NB4 (cell line): ENCODE measurements at regions not wholly inside any gene's neighbourhood (a gene's known extent, or its start where the extent isn't known, plus 50 kb on each side); places are given as distances from the start of the nearest gene placed in this dataset.

ENCODE experiments used
- DNase-seq: peaks from one replicate; pipeline ENCODE4 v3.0.0; 2010; ENCODE audit warnings: low read depth
- H3K4me3 ChIP-seq: one replicate; pipeline ENCODE4 v1.5.1; 2011; ENCODE audit warnings: mild to moderate bottlenecking, low read depth, low read length, moderate library complexity
- MYC ChIP-seq: IDR thresholded peaks from 2 replicates; pipeline ENCODE4 v1.6.1; 2011; ENCODE audit warnings: low read depth, low read length
- POLR2A ChIP-seq: IDR thresholded peaks from 2 replicates; pipeline ENCODE4 v1.6.1; 2011; ENCODE audit warnings: mild to moderate bottlenecking; ENCODE audit not compliant: insufficient read length; ENCODE audit errors: extremely low read depth
- TF ChIP-seq, protein P1 (sequence below): IDR thresholded peaks from 2 replicates; pipeline ENCODE4 v1.6.1; 2011; ENCODE audit warnings: low read depth, low read length
- TF ChIP-seq, protein P2 (sequence below): IDR thresholded peaks from one replicate; pipeline ENCODE4 v1.5.1; 2012; ENCODE audit warnings: low read depth, low read length

- H3K4me3 ChIP-seq, result no peak overlapping the region
- DNase-seq, result no peak
- TF ChIP-seq POLR2A, result no peak
- TF ChIP-seq, protein P1, sequence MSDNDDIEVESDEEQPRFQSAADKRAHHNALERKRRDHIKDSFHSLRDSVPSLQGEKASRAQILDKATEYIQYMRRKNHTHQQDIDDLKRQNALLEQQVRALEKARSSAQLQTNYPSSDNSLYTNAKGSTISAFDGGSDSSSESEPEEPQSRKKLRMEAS, result no peak
- no peak for TF ChIP-seq MYC
- TF ChIP-seq, protein P2, sequence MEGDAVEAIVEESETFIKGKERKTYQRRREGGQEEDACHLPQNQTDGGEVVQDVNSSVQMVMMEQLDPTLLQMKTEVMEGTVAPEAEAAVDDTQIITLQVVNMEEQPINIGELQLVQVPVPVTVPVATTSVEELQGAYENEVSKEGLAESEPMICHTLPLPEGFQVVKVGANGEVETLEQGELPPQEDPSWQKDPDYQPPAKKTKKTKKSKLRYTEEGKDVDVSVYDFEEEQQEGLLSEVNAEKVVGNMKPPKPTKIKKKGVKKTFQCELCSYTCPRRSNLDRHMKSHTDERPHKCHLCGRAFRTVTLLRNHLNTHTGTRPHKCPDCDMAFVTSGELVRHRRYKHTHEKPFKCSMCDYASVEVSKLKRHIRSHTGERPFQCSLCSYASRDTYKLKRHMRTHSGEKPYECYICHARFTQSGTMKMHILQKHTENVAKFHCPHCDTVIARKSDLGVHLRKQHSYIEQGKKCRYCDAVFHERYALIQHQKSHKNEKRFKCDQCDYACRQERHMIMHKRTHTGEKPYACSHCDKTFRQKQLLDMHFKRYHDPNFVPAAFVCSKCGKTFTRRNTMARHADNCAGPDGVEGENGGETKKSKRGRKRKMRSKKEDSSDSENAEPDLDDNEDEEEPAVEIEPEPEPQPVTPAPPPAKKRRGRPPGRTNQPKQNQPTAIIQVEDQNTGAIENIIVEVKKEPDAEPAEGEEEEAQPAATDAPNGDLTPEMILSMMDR, result no peak
These were observed 92.7 kb upstream of the PFKP start for GRCh38 chr10:2974503-2975207.

DNA sequence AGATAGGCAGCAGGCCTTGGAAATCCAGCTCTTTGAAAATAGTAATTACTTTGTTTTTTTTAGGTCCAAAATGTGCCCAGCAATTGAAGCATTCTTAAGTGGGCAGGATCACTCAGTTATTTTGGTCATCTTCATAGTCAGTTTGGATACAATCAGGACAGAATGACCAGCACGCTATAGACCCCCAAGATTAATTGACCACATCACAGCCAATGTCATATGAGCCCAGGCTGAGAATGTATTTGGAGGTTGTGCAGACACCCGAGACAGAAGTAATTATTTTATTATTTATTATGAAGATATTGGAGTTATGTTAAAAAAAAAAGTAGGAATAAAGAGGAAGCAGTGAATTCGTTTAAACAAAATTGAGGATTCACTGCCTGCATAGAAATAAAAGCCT, 93.3 kb upstream of the PFKP start:
- TF ChIP-seq, protein P1, result no peak
- TF ChIP-seq MYC, result no peak
- TF ChIP-seq, protein P2, result no peak
- TF ChIP-seq POLR2A, result no peak
- no peak overlapping the region for H3K4me3 ChIP-seq
- no peak for DNase-seq

GRCh38 chr10:2972810-2973209, 94.5 kb upstream of the PFKP start:
- no peak overlapping the region for H3K4me3 ChIP-seq
- TF ChIP-seq, protein P1, result no peak
- TF ChIP-seq, protein P2, result no peak
- no peak for TF ChIP-seq POLR2A
- TF ChIP-seq MYC, result no peak
- no peak for DNase-seq

DNA sequence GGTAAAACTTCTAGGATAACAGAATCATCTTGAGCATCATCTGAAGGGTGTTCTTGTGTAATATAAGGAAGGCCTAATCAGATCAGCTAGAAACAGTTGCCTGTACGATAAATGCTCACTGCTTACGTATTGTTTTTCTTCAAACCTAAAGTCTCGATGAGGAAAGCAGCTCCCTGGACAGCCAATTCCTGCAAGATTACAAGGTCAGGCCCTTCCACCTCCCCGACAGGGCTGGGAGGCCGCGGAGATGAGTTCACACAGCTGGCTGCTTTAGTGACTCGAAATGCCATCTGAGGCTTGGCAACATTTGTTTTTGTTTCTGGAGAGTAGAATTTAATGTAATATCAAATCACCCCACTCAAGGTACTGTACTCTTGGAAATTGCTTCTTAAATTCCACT, 95.1 kb upstream of the PFKP start:
- TF ChIP-seq, protein P1, result no peak
- TF ChIP-seq, protein P2, result no peak
- TF ChIP-seq POLR2A, result no peak
- TF ChIP-seq MYC, result no peak
- DNase-seq, result no peak
- no peak overlapping the region for H3K4me3 ChIP-seq

DNA sequence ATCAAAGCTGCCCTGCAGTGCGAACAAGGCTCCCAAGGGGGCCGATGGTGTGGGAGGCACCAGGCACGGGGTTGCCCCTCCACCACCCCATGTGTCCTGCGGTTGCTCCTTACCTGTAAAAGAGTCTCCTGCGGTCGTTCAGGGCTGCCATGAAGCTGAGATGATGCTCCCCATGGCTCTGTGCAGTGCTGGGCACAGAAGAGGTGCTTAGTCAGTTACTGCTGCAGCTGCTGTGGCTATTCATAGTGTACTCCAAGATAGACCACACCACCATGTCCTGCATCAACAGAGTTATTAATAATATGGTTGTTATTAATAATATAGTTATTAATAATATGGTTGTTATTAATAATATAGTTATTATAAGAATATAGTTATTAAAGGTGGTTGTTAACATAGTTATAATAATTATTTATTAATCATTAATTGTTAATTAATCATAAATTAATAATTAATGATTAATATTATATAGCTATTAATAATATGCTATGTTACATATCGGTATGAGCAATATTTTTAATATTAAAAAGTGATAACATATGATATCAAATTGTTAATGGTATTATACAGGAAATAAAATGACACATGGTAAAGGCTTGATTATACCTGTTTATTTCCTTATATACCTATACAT, 97.0 kb upstream of the PFKP start:
- DNase-seq, result no peak
- TF ChIP-seq MYC (no peak), POLR2A (no peak)
- TF ChIP-seq, protein P2, result no peak
- TF ChIP-seq, protein P1, result no peak
- no peak overlapping the region for H3K4me3 ChIP-seq
